ENCODE measurements at regions not wholly inside any gene's neighbourhood (a gene's known extent, or its start where the extent isn't known, plus 50 kb on each side); places are given as distances from the start of the nearest gene placed in this dataset.

DNA sequence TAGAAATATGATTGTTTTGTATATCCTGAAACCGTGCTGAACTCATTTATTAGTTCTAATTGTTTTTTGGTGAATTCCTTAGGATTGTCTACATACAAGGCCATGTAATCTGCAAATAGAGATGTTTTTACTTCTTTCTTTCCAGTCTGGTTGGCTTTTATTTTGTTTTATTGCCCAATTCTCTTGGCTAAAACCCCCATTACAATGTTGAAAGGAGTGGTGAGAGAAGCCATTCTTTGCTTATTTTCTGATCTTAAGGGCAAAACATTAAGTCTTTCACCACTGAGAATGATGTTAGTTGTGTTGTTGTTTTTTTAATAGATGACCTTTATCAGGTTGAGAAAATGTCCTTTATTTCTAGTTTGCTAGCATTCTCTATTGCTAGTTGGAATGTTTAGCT lies 157.3 kb downstream of the NTMT2 start:
- Mint-ChIP-seq H3K27me3 (ENCODE audit: insufficient read depth, low read depth, poor library complexity) (peaks cover 3% of the 10 kb centered on the region), H3K27ac (no peak overlapping the region), H3K36me3 (ENCODE audit: low read depth) (no peaks in the 10 kb centered on the region), H3K4me3 (no peak overlapping the region), H3K9me3 (no peaks in the 10 kb centered on the region), H3K4me1 (peaks cover 4% of the 10 kb centered on the region; the same call in 2 of the 3 replicates)
- no peak overlapping the region for H2AFZ ChIP-seq
- H3K9me2 ChIP-seq (ENCODE audit: insufficient read depth) = no peaks in the 10 kb centered on the region; the same call in 1 of the 2 replicates
- no peak overlapping the region for H3K27ac ChIP-seq (ENCODE audit: low read depth)
- H3K36me3 ChIP-seq (ENCODE audit: insufficient read depth) = no peaks in the 10 kb centered on the region
- no peaks in the 10 kb centered on the region for H3F3A ChIP-seq (replicated peaks; ENCODE audit: low read depth)
- DNase-seq (ENCODE audit: low spot score) (no peak), ATAC-seq (no peak)
- no peaks in the 10 kb centered on the region for H3K27me3 ChIP-seq (ENCODE audit: insufficient read depth)
- no peak overlapping the region for H3K4me2 ChIP-seq
- H3K79me2 ChIP-seq (replicated peaks; ENCODE audit: insufficient read depth) = no peaks in the 10 kb centered on the region
- no peak overlapping the region for H3K4me3 ChIP-seq
- TF ChIP-seq JUNB (IDR thresholded peaks at IDR 0.05; ENCODE audit: unreplicated experiment) (no peak), EZH2phosphoT487 (IDR thresholded peaks at IDR 0.05; ENCODE audit: unreplicated experiment) (no peak), ZNF331 (CRISPR knock-in tag; IDR thresholded peaks at IDR 0.05; ENCODE audit: low read depth) (no peak), POLR2AphosphoS5 (IDR thresholded peaks at IDR 0.05; ENCODE audit: low read depth) (no peak), EZH2 (IDR thresholded peaks at IDR 0.05; ENCODE audit: low read depth, unreplicated experiment) (no peak), ZNF114 (CRISPR knock-in tag; IDR thresholded peaks at IDR 0.05) (no peak), CREB1 (CRISPR knock-in tag; IDR thresholded peaks at IDR 0.05; ENCODE audit: low read depth) (no peak), NANOG (IDR thresholded peaks at IDR 0.05; ENCODE audit: borderline replicate concordance) (no peak), STAT1 (IDR thresholded peaks at IDR 0.05; ENCODE audit: unreplicated experiment) (no peak)
- TF ChIP-seq, protein P1, sequence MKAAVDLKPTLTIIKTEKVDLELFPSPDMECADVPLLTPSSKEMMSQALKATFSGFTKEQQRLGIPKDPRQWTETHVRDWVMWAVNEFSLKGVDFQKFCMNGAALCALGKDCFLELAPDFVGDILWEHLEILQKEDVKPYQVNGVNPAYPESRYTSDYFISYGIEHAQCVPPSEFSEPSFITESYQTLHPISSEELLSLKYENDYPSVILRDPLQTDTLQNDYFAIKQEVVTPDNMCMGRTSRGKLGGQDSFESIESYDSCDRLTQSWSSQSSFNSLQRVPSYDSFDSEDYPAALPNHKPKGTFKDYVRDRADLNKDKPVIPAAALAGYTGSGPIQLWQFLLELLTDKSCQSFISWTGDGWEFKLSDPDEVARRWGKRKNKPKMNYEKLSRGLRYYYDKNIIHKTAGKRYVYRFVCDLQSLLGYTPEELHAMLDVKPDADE (IDR thresholded peaks at IDR 0.05) = no peak
- TF ChIP-seq, protein P2, sequence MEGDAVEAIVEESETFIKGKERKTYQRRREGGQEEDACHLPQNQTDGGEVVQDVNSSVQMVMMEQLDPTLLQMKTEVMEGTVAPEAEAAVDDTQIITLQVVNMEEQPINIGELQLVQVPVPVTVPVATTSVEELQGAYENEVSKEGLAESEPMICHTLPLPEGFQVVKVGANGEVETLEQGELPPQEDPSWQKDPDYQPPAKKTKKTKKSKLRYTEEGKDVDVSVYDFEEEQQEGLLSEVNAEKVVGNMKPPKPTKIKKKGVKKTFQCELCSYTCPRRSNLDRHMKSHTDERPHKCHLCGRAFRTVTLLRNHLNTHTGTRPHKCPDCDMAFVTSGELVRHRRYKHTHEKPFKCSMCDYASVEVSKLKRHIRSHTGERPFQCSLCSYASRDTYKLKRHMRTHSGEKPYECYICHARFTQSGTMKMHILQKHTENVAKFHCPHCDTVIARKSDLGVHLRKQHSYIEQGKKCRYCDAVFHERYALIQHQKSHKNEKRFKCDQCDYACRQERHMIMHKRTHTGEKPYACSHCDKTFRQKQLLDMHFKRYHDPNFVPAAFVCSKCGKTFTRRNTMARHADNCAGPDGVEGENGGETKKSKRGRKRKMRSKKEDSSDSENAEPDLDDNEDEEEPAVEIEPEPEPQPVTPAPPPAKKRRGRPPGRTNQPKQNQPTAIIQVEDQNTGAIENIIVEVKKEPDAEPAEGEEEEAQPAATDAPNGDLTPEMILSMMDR (conservative IDR thresholded peaks at IDR 0.05; ENCODE audit: low read depth in 2 of 2) = no peak
- TF ChIP-seq, protein P3, sequence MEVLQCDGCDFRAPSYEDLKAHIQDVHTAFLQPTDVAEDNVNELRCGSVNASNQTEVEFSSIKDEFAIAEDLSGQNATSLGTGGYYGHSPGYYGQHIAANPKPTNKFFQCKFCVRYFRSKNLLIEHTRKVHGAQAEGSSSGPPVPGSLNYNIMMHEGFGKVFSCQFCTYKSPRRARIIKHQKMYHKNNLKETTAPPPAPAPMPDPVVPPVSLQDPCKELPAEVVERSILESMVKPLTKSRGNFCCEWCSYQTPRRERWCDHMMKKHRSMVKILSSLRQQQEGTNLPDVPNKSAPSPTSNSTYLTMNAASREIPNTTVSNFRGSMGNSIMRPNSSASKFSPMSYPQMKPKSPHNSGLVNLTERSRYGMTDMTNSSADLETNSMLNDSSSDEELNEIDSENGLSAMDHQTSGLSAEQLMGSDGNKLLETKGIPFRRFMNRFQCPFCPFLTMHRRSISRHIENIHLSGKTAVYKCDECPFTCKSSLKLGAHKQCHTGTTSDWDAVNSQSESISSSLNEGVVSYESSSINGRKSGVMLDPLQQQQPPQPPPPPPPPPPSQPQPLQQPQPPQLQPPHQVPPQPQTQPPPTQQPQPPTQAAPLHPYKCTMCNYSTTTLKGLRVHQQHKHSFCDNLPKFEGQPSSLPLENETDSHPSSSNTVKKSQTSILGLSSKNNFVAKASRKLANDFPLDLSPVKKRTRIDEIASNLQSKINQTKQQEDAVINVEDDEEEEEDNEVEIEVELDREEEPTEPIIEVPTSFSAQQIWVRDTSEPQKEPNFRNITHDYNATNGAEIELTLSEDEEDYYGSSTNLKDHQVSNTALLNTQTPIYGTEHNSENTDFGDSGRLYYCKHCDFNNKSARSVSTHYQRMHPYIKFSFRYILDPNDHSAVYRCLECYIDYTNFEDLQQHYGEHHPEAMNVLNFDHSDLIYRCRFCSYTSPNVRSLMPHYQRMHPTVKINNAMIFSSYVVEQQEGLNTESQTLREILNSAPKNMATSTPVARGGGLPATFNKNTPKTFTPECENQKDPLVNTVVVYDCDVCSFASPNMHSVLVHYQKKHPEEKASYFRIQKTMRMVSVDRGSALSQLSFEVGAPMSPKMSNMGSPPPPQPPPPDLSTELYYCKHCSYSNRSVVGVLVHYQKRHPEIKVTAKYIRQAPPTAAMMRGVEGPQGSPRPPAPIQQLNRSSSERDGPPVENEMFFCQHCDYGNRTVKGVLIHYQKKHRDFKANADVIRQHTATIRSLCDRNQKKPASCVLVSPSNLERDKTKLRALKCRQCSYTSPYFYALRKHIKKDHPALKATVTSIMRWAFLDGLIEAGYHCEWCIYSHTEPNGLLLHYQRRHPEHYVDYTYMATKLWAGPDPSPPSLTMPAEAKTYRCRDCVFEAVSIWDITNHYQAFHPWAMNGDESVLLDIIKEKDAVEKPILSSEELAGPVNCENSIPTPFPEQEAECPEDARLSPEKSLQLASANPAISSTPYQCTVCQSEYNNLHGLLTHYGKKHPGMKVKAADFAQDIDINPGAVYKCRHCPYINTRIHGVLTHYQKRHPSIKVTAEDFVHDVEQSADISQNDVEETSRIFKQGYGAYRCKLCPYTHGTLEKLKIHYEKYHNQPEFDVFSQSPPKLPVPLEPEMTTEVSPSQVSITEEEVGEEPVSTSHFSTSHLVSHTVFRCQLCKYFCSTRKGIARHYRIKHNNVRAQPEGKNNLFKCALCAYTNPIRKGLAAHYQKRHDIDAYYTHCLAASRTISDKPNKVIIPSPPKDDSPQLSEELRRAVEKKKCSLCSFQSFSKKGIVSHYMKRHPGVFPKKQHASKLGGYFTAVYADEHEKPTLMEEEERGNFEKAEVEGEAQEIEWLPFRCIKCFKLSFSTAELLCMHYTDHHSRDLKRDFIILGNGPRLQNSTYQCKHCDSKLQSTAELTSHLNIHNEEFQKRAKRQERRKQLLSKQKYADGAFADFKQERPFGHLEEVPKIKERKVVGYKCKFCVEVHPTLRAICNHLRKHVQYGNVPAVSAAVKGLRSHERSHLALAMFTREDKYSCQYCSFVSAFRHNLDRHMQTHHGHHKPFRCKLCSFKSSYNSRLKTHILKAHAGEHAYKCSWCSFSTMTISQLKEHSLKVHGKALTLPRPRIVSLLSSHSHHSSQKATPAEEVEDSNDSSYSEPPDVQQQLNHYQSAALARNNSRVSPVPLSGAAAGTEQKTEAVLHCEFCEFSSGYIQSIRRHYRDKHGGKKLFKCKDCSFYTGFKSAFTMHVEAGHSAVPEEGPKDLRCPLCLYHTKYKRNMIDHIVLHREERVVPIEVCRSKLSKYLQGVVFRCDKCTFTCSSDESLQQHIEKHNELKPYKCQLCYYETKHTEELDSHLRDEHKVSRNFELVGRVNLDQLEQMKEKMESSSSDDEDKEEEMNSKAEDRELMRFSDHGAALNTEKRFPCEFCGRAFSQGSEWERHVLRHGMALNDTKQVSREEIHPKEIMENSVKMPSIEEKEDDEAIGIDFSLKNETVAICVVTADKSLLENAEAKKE (CRISPR knock-in tag; IDR thresholded peaks at IDR 0.05) = no peak
- TF ChIP-seq, protein P4, sequence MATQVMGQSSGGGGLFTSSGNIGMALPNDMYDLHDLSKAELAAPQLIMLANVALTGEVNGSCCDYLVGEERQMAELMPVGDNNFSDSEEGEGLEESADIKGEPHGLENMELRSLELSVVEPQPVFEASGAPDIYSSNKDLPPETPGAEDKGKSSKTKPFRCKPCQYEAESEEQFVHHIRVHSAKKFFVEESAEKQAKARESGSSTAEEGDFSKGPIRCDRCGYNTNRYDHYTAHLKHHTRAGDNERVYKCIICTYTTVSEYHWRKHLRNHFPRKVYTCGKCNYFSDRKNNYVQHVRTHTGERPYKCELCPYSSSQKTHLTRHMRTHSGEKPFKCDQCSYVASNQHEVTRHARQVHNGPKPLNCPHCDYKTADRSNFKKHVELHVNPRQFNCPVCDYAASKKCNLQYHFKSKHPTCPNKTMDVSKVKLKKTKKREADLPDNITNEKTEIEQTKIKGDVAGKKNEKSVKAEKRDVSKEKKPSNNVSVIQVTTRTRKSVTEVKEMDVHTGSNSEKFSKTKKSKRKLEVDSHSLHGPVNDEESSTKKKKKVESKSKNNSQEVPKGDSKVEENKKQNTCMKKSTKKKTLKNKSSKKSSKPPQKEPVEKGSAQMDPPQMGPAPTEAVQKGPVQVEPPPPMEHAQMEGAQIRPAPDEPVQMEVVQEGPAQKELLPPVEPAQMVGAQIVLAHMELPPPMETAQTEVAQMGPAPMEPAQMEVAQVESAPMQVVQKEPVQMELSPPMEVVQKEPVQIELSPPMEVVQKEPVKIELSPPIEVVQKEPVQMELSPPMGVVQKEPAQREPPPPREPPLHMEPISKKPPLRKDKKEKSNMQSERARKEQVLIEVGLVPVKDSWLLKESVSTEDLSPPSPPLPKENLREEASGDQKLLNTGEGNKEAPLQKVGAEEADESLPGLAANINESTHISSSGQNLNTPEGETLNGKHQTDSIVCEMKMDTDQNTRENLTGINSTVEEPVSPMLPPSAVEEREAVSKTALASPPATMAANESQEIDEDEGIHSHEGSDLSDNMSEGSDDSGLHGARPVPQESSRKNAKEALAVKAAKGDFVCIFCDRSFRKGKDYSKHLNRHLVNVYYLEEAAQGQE (IDR thresholded peaks at IDR 0.05; ENCODE audit: unreplicated experiment) = no peak
- no peaks in the 10 kb centered on the region for H3K4me1 ChIP-seq (ENCODE audit: insufficient read depth)
- H4K20me1 ChIP-seq (replicated peaks; ENCODE audit: insufficient read depth) = no peaks in the 10 kb centered on the region
